OCI-LY7 (cell line): ENCODE measurements at regions not wholly inside any gene's neighbourhood (a gene's known extent, or its start where the extent isn't known, plus 50 kb on each side); places are given as distances from the start of the nearest gene placed in this dataset.

Experiments used
- BruUV-seq: library from RNA; stranded (reverse); fragments of 400-500 nt; replicated peaks from 2 replicates; lab custom pipeline; 2021; lab: Mats Ljungman, UMichigan
- CTCF ChIA-PET: fragments of 300-600 bp; sonication (Branson Sonifier 250); formaldehyde crosslinking; loops from one replicate; lab custom pipeline; 2022; ENCODE audit warnings: antibody characterized with exemption; ENCODE audit not compliant: unreplicated experiment; lab: Charles Lee
- POLR2A ChIA-PET: fragments of 300-600 bp; sonication (Branson Sonifier 250); formaldehyde crosslinking; loops from one replicate; lab custom pipeline; 2022; ENCODE audit warnings: antibody characterized with exemption; lab: Charles Lee
- DNase-seq: peaks from one replicate; pipeline ENCODE4 v3.0.0-alpha.2; 2015; ENCODE audit warnings: low spot score
- H2AFZ ChIP-seq: fragments of 200-600 bp; sonication (generic), shearing (Covaris generic); 2 replicates; pipeline ENCODE4 v1.6.1; 2014; ENCODE audit warnings: mild to moderate bottlenecking, antibody characterized with exemption, low read length, moderate library complexity
- H3K27ac ChIP-seq: fragments of 200-600 bp; sonication (generic); 2 replicates; pipeline ENCODE4 v1.5.1; 2014; ENCODE audit warnings: mixed run types, low read depth, mild to moderate bottlenecking, moderate library complexity, low read length, inconsistent platforms; ENCODE audit not compliant: poor library complexity, severe bottlenecking
- H3K36me3 ChIP-seq: fragments of 200-600 bp; sonication (generic); 2 replicates; pipeline ENCODE4 v1.6.1; 2014; ENCODE audit warnings: mild to moderate bottlenecking, antibody characterized with exemption, low read length, moderate library complexity, mixed read lengths; ENCODE audit not compliant: insufficient read depth
- H3K4me1 ChIP-seq: fragments of 200-600 bp; sonication (generic); 2 replicates; pipeline ENCODE4 v1.5.1; 2014; ENCODE audit warnings: mild to moderate bottlenecking, low read length; ENCODE audit not compliant: insufficient read depth, poor library complexity, severe bottlenecking
- H3K4me2 ChIP-seq: fragments of 200-600 bp; sonication (generic); 2 replicates; pipeline ENCODE4 v1.6.1; 2014; ENCODE audit warnings: mild to moderate bottlenecking, low read length
- H3K4me3 ChIP-seq: fragments of 200-600 bp; sonication (generic); 2 replicates; pipeline ENCODE4 v1.5.1; 2014; ENCODE audit warnings: mild to moderate bottlenecking, low read depth, low read length; ENCODE audit not compliant: poor library complexity, severe bottlenecking
- H3K79me2 ChIP-seq: fragments of 200-600 bp; sonication (generic); 2 replicates; pipeline ENCODE4 v1.6.1; 2016; ENCODE audit warnings: low read depth, mild to moderate bottlenecking, low read length, moderate library complexity, mixed read lengths; ENCODE audit not compliant: insufficient read depth
- H3K9me2 ChIP-seq: fragments of 200-600 bp; sonication (generic); 2 replicates; pipeline ENCODE4 v1.6.1; 2016; ENCODE audit warnings: mild to moderate bottlenecking, low read length, mixed read lengths; ENCODE audit not compliant: insufficient read depth
- H3K9me3 ChIP-seq: fragments of 200-600 bp; sonication (generic); 2 replicates; pipeline ENCODE4 v1.6.1; 2014; ENCODE audit warnings: mild to moderate bottlenecking, mixed run types, low read length, mixed read lengths
- H4K20me1 ChIP-seq: fragments of 200-600 bp; sonication (generic); 2 replicates; pipeline ENCODE4 v1.6.1; 2014; ENCODE audit warnings: mild to moderate bottlenecking, antibody characterized with exemption, low read length, moderate library complexity, mixed read lengths; ENCODE audit not compliant: insufficient read depth
- EZH2phosphoT487 ChIP-seq: fragments of 200-600 bp; sonication (generic); IDR thresholded peaks from 2 replicates; pipeline ENCODE4 v1.6.1; 2018; ENCODE audit warnings: low read depth, borderline replicate concordance, mild to moderate bottlenecking, mixed run types, antibody characterized with exemption, low read length, moderate library complexity, mixed read lengths
- intact Hi-C: fragments of 100-400 bp; cut with micrococcal nuclease; formaldehyde crosslinking; loops from one replicate; pipeline ENCODE4 v1.10.0; 2022; ENCODE audit not compliant: unreplicated experiment
- TF ChIP-seq, protein P1 (sequence below): fragments of 200-600 bp; sonication (generic); conservative IDR thresholded peaks from 2 replicates; pipeline ENCODE4 v1.5.1; 2014; ENCODE audit warnings: mild to moderate bottlenecking, antibody characterized with exemption, low read length, moderate library complexity, mixed read lengths

GRCh38 chrX:137290011-137290410, 256.2 kb upstream of the GPR101 start:
- no peaks in the 10 kb centered on the region for H3K79me2 ChIP-seq
- no peaks in the 10 kb centered on the region for H4K20me1 ChIP-seq
- H3K9me2 ChIP-seq = no peaks in the 10 kb centered on the region
- DNase-seq = no peak
- ChIA-PET CTCF (no interaction called here), POLR2A (no interaction called here)
- no TSS peak for BruUV-seq
- H3K4me1 ChIP-seq = no peaks in the 10 kb centered on the region
- H3K27ac ChIP-seq = no peak overlapping the region
- H3K4me3 ChIP-seq = no peak overlapping the region
- no peak overlapping the region for H2AFZ ChIP-seq
- H3K36me3 ChIP-seq = no peaks in the 10 kb centered on the region
- no peak overlapping the region for H3K4me2 ChIP-seq
- H3K9me3 ChIP-seq = no peaks in the 10 kb centered on the region
- intact Hi-C loops = no loop called here
- no peak for TF ChIP-seq EZH2phosphoT487
- TF ChIP-seq, protein P1, sequence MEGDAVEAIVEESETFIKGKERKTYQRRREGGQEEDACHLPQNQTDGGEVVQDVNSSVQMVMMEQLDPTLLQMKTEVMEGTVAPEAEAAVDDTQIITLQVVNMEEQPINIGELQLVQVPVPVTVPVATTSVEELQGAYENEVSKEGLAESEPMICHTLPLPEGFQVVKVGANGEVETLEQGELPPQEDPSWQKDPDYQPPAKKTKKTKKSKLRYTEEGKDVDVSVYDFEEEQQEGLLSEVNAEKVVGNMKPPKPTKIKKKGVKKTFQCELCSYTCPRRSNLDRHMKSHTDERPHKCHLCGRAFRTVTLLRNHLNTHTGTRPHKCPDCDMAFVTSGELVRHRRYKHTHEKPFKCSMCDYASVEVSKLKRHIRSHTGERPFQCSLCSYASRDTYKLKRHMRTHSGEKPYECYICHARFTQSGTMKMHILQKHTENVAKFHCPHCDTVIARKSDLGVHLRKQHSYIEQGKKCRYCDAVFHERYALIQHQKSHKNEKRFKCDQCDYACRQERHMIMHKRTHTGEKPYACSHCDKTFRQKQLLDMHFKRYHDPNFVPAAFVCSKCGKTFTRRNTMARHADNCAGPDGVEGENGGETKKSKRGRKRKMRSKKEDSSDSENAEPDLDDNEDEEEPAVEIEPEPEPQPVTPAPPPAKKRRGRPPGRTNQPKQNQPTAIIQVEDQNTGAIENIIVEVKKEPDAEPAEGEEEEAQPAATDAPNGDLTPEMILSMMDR = no peak

DNA sequence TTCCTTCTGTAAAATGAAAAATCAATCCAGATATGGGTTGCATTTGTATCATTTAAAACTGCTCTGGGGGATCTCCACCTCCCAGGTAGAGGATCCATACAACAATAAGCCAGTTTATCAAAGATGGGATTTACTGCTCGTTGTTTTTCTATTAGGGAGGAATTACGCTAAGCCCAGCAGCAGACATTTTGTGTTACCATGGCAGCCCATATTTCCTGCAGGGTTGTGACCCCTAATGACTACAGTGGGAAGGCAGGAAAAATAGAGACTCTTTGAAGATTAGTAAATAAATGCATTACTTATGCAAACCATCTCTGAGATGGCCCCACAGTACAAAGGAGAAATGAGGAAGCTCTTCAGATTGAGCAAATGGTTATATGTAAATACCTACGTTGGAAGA, 253.4 kb upstream of the GPR101 start:
- Histone ChIP-seq H3K79me2 (no peaks in the 10 kb centered on the region), H3K4me3 (no peak overlapping the region), H3K4me2 (no peak overlapping the region), H3K9me2 (no peaks in the 10 kb centered on the region), H3K36me3 (no peaks in the 10 kb centered on the region), H4K20me1 (no peaks in the 10 kb centered on the region), H2AFZ (no peak overlapping the region), H3K4me1 (no peaks in the 10 kb centered on the region), H3K9me3 (no peaks in the 10 kb centered on the region), H3K27ac (no peak overlapping the region)
- TF ChIP-seq, protein P1 = no peak
- no peak for TF ChIP-seq EZH2phosphoT487
- no peak for DNase-seq
- POLR2A ChIA-PET = no interaction called here
- no TSS peak for BruUV-seq
- CTCF ChIA-PET = no interaction called here
- intact Hi-C loops = no loop called here

DNA sequence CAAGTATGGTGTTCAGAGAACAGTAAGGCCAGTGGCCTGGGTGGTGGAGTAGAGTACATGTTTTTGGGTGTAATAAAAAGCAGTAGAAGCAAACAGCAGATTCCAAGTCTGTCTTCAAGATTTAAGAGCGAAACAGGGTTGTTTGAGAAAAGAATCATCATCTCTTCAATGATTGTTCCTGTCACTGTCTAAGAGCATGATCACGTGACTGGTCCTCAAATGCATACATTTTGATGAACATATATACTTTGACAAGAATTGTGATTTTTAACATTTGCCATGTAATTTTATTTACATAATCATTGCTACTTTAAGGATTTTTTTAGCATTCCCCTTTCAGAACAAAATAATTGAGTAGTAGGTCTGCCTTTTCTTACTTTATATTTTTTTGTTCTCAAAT, 252.6 kb upstream of the GPR101 start:
- Histone ChIP-seq H3K36me3 (no peaks in the 10 kb centered on the region), H2AFZ (no peak overlapping the region), H3K9me3 (no peaks in the 10 kb centered on the region), H3K4me3 (no peak overlapping the region), H3K4me2 (no peak overlapping the region), H3K79me2 (no peaks in the 10 kb centered on the region), H3K4me1 (no peaks in the 10 kb centered on the region), H4K20me1 (no peaks in the 10 kb centered on the region), H3K9me2 (no peaks in the 10 kb centered on the region), H3K27ac (no peak overlapping the region)
- CTCF ChIA-PET = no interaction called here
- DNase-seq = no peak
- POLR2A ChIA-PET = no interaction called here
- intact Hi-C loops = no loop called here
- TF ChIP-seq, protein P1 = no peak
- BruUV-seq = no TSS peak
